OCI-LY7 (cell line): ENCODE measurements at regions not wholly inside any gene's neighbourhood (a gene's known extent, or its start where the extent isn't known, plus 50 kb on each side); places are given as distances from the start of the nearest gene placed in this dataset.

Source experiments
- BruUV-seq: library from RNA; stranded (reverse); fragments of 400-500 nt; replicated peaks from 2 replicates; lab custom pipeline; 2021; lab: Mats Ljungman, UMichigan
- CTCF ChIA-PET: fragments of 300-600 bp; sonication (Branson Sonifier 250); formaldehyde crosslinking; loops from one replicate; lab custom pipeline; 2022; ENCODE audit warnings: antibody characterized with exemption; ENCODE audit not compliant: unreplicated experiment; lab: Charles Lee
- POLR2A ChIA-PET: fragments of 300-600 bp; sonication (Branson Sonifier 250); formaldehyde crosslinking; loops from one replicate; lab custom pipeline; 2022; ENCODE audit warnings: antibody characterized with exemption; lab: Charles Lee
- DNase-seq: peaks from one replicate; pipeline ENCODE4 v3.0.0-alpha.2; 2015; ENCODE audit warnings: low spot score
- H2AFZ ChIP-seq: fragments of 200-600 bp; sonication (generic), shearing (Covaris generic); 2 replicates; pipeline ENCODE4 v1.6.1; 2014; ENCODE audit warnings: mild to moderate bottlenecking, antibody characterized with exemption, low read length, moderate library complexity
- H3K27ac ChIP-seq: fragments of 200-600 bp; sonication (generic); 2 replicates; pipeline ENCODE4 v1.5.1; 2014; ENCODE audit warnings: mixed run types, low read depth, mild to moderate bottlenecking, moderate library complexity, low read length, inconsistent platforms; ENCODE audit not compliant: poor library complexity, severe bottlenecking
- H3K36me3 ChIP-seq: fragments of 200-600 bp; sonication (generic); 2 replicates; pipeline ENCODE4 v1.6.1; 2014; ENCODE audit warnings: mild to moderate bottlenecking, antibody characterized with exemption, low read length, moderate library complexity, mixed read lengths; ENCODE audit not compliant: insufficient read depth
- H3K4me1 ChIP-seq: fragments of 200-600 bp; sonication (generic); 2 replicates; pipeline ENCODE4 v1.5.1; 2014; ENCODE audit warnings: mild to moderate bottlenecking, low read length; ENCODE audit not compliant: insufficient read depth, poor library complexity, severe bottlenecking
- H3K4me2 ChIP-seq: fragments of 200-600 bp; sonication (generic); 2 replicates; pipeline ENCODE4 v1.6.1; 2014; ENCODE audit warnings: mild to moderate bottlenecking, low read length
- H3K4me3 ChIP-seq: fragments of 200-600 bp; sonication (generic); 2 replicates; pipeline ENCODE4 v1.5.1; 2014; ENCODE audit warnings: mild to moderate bottlenecking, low read depth, low read length; ENCODE audit not compliant: poor library complexity, severe bottlenecking
- H3K79me2 ChIP-seq: fragments of 200-600 bp; sonication (generic); 2 replicates; pipeline ENCODE4 v1.6.1; 2016; ENCODE audit warnings: low read depth, mild to moderate bottlenecking, low read length, moderate library complexity, mixed read lengths; ENCODE audit not compliant: insufficient read depth
- H3K9me2 ChIP-seq: fragments of 200-600 bp; sonication (generic); 2 replicates; pipeline ENCODE4 v1.6.1; 2016; ENCODE audit warnings: mild to moderate bottlenecking, low read length, mixed read lengths; ENCODE audit not compliant: insufficient read depth
- H3K9me3 ChIP-seq: fragments of 200-600 bp; sonication (generic); 2 replicates; pipeline ENCODE4 v1.6.1; 2014; ENCODE audit warnings: mild to moderate bottlenecking, mixed run types, low read length, mixed read lengths
- H4K20me1 ChIP-seq: fragments of 200-600 bp; sonication (generic); 2 replicates; pipeline ENCODE4 v1.6.1; 2014; ENCODE audit warnings: mild to moderate bottlenecking, antibody characterized with exemption, low read length, moderate library complexity, mixed read lengths; ENCODE audit not compliant: insufficient read depth
- CTCF ChIP-seq: fragments of 200-600 bp; sonication (generic); conservative IDR thresholded peaks from 2 replicates; pipeline ENCODE4 v1.5.1; 2014; ENCODE audit warnings: mild to moderate bottlenecking, antibody characterized with exemption, low read length, moderate library complexity, mixed read lengths
- EZH2phosphoT487 ChIP-seq: fragments of 200-600 bp; sonication (generic); IDR thresholded peaks from 2 replicates; pipeline ENCODE4 v1.6.1; 2018; ENCODE audit warnings: low read depth, borderline replicate concordance, mild to moderate bottlenecking, mixed run types, antibody characterized with exemption, low read length, moderate library complexity, mixed read lengths
- intact Hi-C: fragments of 100-400 bp; cut with micrococcal nuclease; formaldehyde crosslinking; loops from one replicate; pipeline ENCODE4 v1.10.0; 2022; ENCODE audit not compliant: unreplicated experiment

- CTCF ChIA-PET, result no interaction called here
- peak; percentile 5 for DNase-seq
- intact Hi-C loops, result no loop called here
Measured at GRCh38 chr4:81881855-81882621, 410.3 kb upstream of the RASGEF1B start.

GRCh38 chr4:81876106-81876505 is 404.4 kb upstream of the RASGEF1B start:
- DNase-seq, result no peak
- no peak overlapping the region for H3K4me2 ChIP-seq
- intact Hi-C loops, result no loop called here
- H3K79me2 ChIP-seq, result no peaks in the 10 kb centered on the region
- H3K4me1 ChIP-seq, result no peaks in the 10 kb centered on the region
- ChIA-PET CTCF (no interaction called here), POLR2A (no interaction called here)
- no peak overlapping the region for H3K27ac ChIP-seq
- H2AFZ ChIP-seq, result no peak overlapping the region
- TF ChIP-seq CTCF, result no peak
- TF ChIP-seq EZH2phosphoT487, result no peak
- no peak overlapping the region for H3K4me3 ChIP-seq
- H3K36me3 ChIP-seq, result no peaks in the 10 kb centered on the region
- no peaks in the 10 kb centered on the region for H3K9me3 ChIP-seq
- no peaks in the 10 kb centered on the region for H3K9me2 ChIP-seq
- no TSS peak for BruUV-seq
- H4K20me1 ChIP-seq, result no peaks in the 10 kb centered on the region

More at GRCh38 chr4:81881855-81882621, 410.3 kb upstream of the RASGEF1B start:
- Histone ChIP-seq H3K79me2 (no peaks in the 10 kb centered on the region), H3K9me2 (no peaks in the 10 kb centered on the region), H3K9me3 (no peaks in the 10 kb centered on the region), H3K4me3 (no peak overlapping the region), H3K4me2 (no peak overlapping the region), H4K20me1 (no peaks in the 10 kb centered on the region), H3K36me3 (no peaks in the 10 kb centered on the region), H3K27ac (no peak overlapping the region), H3K4me1 (no peaks in the 10 kb centered on the region), H2AFZ (peak overlapping the region; percentile 39)
- POLR2A ChIA-PET, result interaction anchor here (0.5 to 1.2 kb wide), 3 partner anchors 8 to 469 kb away, joined by 3 to 4 read pairs (median 3); no protein-coding TSS in a partner anchor
- TF ChIP-seq EZH2phosphoT487 (no peak), CTCF (no peak)
- no TSS peak for BruUV-seq
